Ovary (tissue), 3 donors: ENCODE measurements at regions not wholly inside any gene's neighbourhood (a gene's known extent, or its start where the extent isn't known, plus 50 kb on each side); places are given as distances from the start of the nearest gene placed in this dataset.

Source experiments
- CTCF ChIP-seq, 3 donors: fragments of 450-650 bp in 2 of 3; fragments of 200-600 bp in 1 of 3; IDR thresholded peaks; one replicate each; pipeline versions ENCODE4 v1.5.1 to v1.8.0; 2016 to 2022; ENCODE audit warnings: antibody characterized with exemption in 3 of 3, mild to moderate bottlenecking in 1 of 3
- EP300 ChIP-seq: sonication (generic); formaldehyde crosslinking; IDR thresholded peaks from one replicate; pipeline ENCODE4 v1.6.1; 2017; ENCODE audit warnings: antibody characterized with exemption
- POLR2A ChIP-seq: fragments of 450-650 bp; IDR thresholded peaks from one replicate; pipeline ENCODE4 v1.6.1; 2017; ENCODE audit warnings: antibody characterized with exemption, mild to moderate bottlenecking, moderate library complexity
- donor health status: DM: no; HTN: no; CAD: no.

GRCh38 chr4:186845137-186845842, 121.6 kb upstream of the FAT1 start:
- TF ChIP-seq POLR2A (no peak), CTCF (IDR thresholded peaks at IDR 0.05) (no peak), EP300 (no peak)
